HepG2 (cell line): ENCODE measurements at regions not wholly inside any gene's neighbourhood (a gene's known extent, or its start where the extent isn't known, plus 50 kb on each side); places are given as distances from the start of the nearest gene placed in this dataset.

ENCODE experiments used
- ATAC-seq: fragments of 200-7000 bp; cut with Tn5 transposase; 3 replicates; pipeline ENCODE4 v1.9.1; 2020; ENCODE audit warnings: mild to moderate bottlenecking, moderate library complexity
- BruUV-seq: library from RNA; stranded (reverse); fragments of 400-500 nt; replicated peaks from 2 replicates; lab custom pipeline; 2021; lab: Mats Ljungman, UMichigan
- CTCF ChIA-PET: fragments of 300-600 bp; formaldehyde crosslinking; extraction: SDS; loops from one replicate; lab custom pipeline; 2021; ENCODE audit warnings: low total read pairs, inconsistent platforms, low intra/inter-chr PET ratio; lab: Yijun Ruan, JAX
- POLR2A ChIA-PET: fragments of 350-600 bp; sonication (Branson Sonifier 250); formaldehyde crosslinking; loops from one replicate; lab custom pipeline; 2020; ENCODE audit warnings: antibody characterized with exemption, inconsistent platforms; lab: Yijun Ruan, JAX
- DNase-seq: peaks from one replicate; pipeline ENCODE4 v3.0.0-alpha.2; 2015; ENCODE audit warnings: low spot score
- FAIRE-seq: peaks from 3 replicates; lab custom pipeline; 2011; peaks lifted over from hg19 to GRCh38; lab: Jason Lieb, UNC
- H2AFZ ChIP-seq: one replicate; pipeline ENCODE4 v1.6.1; 2011; ENCODE audit warnings: low read length, inconsistent platforms
- H3K27ac ChIP-seq: fragments of 300-600 bp; 3 replicates; pipeline ENCODE4 v1.8.0; 2011; ENCODE audit warnings: mixed run types, mild to moderate bottlenecking, mixed read lengths, low read length, inconsistent platforms; ENCODE audit not compliant: insufficient read depth; ENCODE audit errors: extremely low read length
- H3K27me3 ChIP-seq, 2 experiments: fragments of 200-600 bp in 1 of 2; 2 replicates in 1 of 2; 3 replicates in 1 of 2; pipeline versions ENCODE4 v1.6.0 to v1.8.0; 2011; ENCODE audit warnings: low read length in 2 of 2, mild to moderate bottlenecking in 2 of 2, moderate library complexity in 2 of 2, inconsistent platforms in 1 of 2; ENCODE audit not compliant: insufficient read depth in 2 of 2, control insufficient read depth in 1 of 2
- H3K36me3 ChIP-seq, 2 experiments: fragments of 200-600 bp in 1 of 2; replicated peaks in 1 of 2; 2 replicates in 1 of 2; 3 replicates in 1 of 2; pipeline versions ENCODE4 v1.5.1 to v1.8.0; 2011; ENCODE audit warnings: low read length in 2 of 2, inconsistent platforms in 1 of 2; ENCODE audit not compliant: insufficient read depth in 2 of 2, control insufficient read depth in 1 of 2
- H3K4me1 ChIP-seq: 2 replicates; pipeline ENCODE4 v1.5.1; 2012; ENCODE audit warnings: low read length, inconsistent platforms; ENCODE audit not compliant: insufficient read depth
- H3K4me2 ChIP-seq: 2 replicates; pipeline ENCODE4 v1.6.0; 2011; ENCODE audit warnings: low read depth, low read length, inconsistent platforms
- H3K4me3 ChIP-seq, 3 experiments: fragments of 200-600 bp in 1 of 3; sonication (generic), shearing (Covaris generic) in 1 of 3; replicated peaks in 1 of 3; 2 replicates each; pipeline ENCODE4 v1.5.1; 2011 to 2016; ENCODE audit warnings: low read length in 3 of 3, inconsistent platforms in 2 of 3, low read depth in 2 of 3, mild to moderate bottlenecking in 2 of 3, control low read depth in 1 of 3, mixed read lengths in 1 of 3; ENCODE audit not compliant: insufficient read depth in 1 of 3
- H3K79me2 ChIP-seq: one replicate; pipeline ENCODE4 v1.6.1; 2011; ENCODE audit warnings: low read length, inconsistent platforms; ENCODE audit not compliant: insufficient read depth
- H3K9ac ChIP-seq: 2 replicates; pipeline ENCODE4 v1.6.0; 2011; ENCODE audit warnings: mild to moderate bottlenecking, low read depth, low read length, inconsistent platforms; ENCODE audit not compliant: insufficient read depth
- H3K9me3 ChIP-seq: 2 replicates; pipeline ENCODE4 v1.5.1; 2012; ENCODE audit warnings: mild to moderate bottlenecking, low read length
- H4K20me1 ChIP-seq: 2 replicates; pipeline ENCODE4 v1.6.0; 2011; ENCODE audit warnings: inconsistent platforms, mild to moderate bottlenecking, low read length, moderate library complexity; ENCODE audit not compliant: insufficient read depth
- CCDC6 ChIP-seq: sonication (generic); formaldehyde crosslinking; IDR thresholded peaks from 2 replicates; pipeline ENCODE4 v1.8.1; 2022; ENCODE audit warnings: mild to moderate bottlenecking, missing genetic modification reagents, moderate library complexity
- FOSL2 ChIP-seq: sonication (generic); formaldehyde crosslinking; IDR thresholded peaks from 2 replicates; pipeline ENCODE4 v1.4.0; 2020; ENCODE audit warnings: missing genetic modification reagents
- HES4 ChIP-seq: sonication (generic); formaldehyde crosslinking; IDR thresholded peaks from 2 replicates; pipeline ENCODE4 v1.9.0; 2021; ENCODE audit warnings: mild to moderate bottlenecking, missing genetic modification reagents, borderline replicate concordance
- KAT2B ChIP-seq: fragments of 150-350 bp; IDR thresholded peaks from 2 replicates; pipeline ENCODE4 v1.6.1; 2014; ENCODE audit warnings: low read depth, low read length, borderline replicate concordance
- ZNF30 ChIP-seq: sonication (generic); formaldehyde crosslinking; IDR thresholded peaks from 2 replicates; pipeline ENCODE4 v1.5.0; 2020; ENCODE audit warnings: mild to moderate bottlenecking, missing genetic modification reagents
- ZNF441 ChIP-seq: sonication (generic); formaldehyde crosslinking; IDR thresholded peaks from 2 replicates; pipeline ENCODE4 v1.7.0; 2021; ENCODE audit warnings: missing genetic modification reagents, borderline replicate concordance
- ZNF660 ChIP-seq: sonication (generic); formaldehyde crosslinking; IDR thresholded peaks from 2 replicates; pipeline ENCODE4 v1.5.1; 2020; ENCODE audit warnings: mild to moderate bottlenecking, low read depth, missing genetic modification reagents, borderline replicate concordance
- in situ Hi-C: cut with HindIII; loops from 2 replicates; pipeline ENCODE4 v1.10.0; 2017; ENCODE audit warnings: low pct_unique_long_range_greater_than_20kb; ENCODE audit not compliant: extremely low pct_ligation_motif_present
- intact Hi-C: fragments of 100-400 bp; cut with micrococcal nuclease; formaldehyde crosslinking; loops from one replicate; pipeline ENCODE4 v1.10.0; 2022; ENCODE audit not compliant: unreplicated experiment
- TF ChIP-seq, protein P1 (sequence below): sonication (generic); formaldehyde crosslinking; IDR thresholded peaks from 2 replicates; pipeline ENCODE4 v1.4.0; 2020; ENCODE audit warnings: missing genetic modification reagents, borderline replicate concordance
- TF ChIP-seq, protein P2 (sequence below): sonication (generic); formaldehyde crosslinking; IDR thresholded peaks from 2 replicates; pipeline ENCODE4 v1.4.0; 2020; ENCODE audit warnings: missing genetic modification reagents
- TF ChIP-seq, protein P3 (sequence below): IDR thresholded peaks from 2 replicates; pipeline ENCODE4 v1.6.1; 2016; ENCODE audit warnings: control low read depth
- TF ChIP-seq, protein P4 (sequence below): IDR thresholded peaks from 2 replicates; pipeline ENCODE4 v1.6.1; 2016; ENCODE audit warnings: low read depth, borderline replicate concordance
- TF ChIP-seq, protein P5 (sequence below): sonication (generic); formaldehyde crosslinking; IDR thresholded peaks from 2 replicates; pipeline ENCODE4 v1.4.0; 2020; ENCODE audit warnings: missing genetic modification reagents

DNA sequence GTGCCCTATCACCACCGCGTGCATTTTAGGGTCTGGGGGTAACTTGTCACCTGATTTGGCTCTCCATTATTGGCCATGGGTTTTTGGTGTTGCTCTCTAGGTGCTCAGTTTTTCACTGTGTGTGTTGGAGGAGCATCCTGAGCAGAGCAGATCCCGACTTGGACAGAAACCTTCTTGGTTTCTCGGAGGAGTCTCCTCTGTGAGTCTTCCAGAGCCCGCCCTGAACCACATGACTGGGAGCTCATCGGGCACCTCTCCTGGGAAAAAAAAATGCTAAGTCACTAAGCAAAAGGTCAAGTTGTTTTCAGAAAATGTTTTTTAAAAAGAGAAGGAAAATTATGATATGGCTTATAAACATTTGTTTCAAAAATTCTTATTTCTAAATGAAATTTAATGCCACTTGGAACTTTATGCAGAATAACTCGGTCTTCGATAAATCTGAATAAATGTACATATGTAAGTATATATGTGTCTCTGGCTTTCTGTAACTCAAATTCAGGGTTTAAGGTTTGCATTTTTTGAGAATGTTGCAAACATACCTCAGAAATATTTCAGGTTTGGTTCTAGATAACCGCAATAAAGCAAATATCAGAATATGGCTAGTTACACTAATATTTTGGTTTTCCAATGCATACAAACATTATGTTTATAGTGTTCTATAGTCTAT is 255.2 kb downstream of the AUH start (continued):
- TF ChIP-seq CCDC6 (no peak), ZNF441 (no peak), HES4 (CRISPR knock-in tag) (no peak), KAT2B (no peak), ZNF660 (no peak), FOSL2 (CRISPR knock-in tag) (no peak)
- TF ChIP-seq, protein P1, sequence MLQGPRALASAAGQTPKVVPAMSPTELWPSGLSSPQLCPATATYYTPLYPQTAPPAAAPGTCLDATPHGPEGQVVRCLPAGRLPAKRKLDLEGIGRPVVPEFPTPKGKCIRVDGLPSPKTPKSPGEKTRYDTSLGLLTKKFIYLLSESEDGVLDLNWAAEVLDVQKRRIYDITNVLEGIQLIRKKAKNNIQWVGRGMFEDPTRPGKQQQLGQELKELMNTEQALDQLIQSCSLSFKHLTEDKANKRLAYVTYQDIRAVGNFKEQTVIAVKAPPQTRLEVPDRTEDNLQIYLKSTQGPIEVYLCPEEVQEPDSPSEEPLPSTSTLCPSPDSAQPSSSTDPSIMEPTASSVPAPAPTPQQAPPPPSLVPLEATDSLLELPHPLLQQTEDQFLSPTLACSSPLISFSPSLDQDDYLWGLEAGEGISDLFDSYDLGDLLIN (CRISPR knock-in tag), result no peak
- TF ChIP-seq, protein P2, sequence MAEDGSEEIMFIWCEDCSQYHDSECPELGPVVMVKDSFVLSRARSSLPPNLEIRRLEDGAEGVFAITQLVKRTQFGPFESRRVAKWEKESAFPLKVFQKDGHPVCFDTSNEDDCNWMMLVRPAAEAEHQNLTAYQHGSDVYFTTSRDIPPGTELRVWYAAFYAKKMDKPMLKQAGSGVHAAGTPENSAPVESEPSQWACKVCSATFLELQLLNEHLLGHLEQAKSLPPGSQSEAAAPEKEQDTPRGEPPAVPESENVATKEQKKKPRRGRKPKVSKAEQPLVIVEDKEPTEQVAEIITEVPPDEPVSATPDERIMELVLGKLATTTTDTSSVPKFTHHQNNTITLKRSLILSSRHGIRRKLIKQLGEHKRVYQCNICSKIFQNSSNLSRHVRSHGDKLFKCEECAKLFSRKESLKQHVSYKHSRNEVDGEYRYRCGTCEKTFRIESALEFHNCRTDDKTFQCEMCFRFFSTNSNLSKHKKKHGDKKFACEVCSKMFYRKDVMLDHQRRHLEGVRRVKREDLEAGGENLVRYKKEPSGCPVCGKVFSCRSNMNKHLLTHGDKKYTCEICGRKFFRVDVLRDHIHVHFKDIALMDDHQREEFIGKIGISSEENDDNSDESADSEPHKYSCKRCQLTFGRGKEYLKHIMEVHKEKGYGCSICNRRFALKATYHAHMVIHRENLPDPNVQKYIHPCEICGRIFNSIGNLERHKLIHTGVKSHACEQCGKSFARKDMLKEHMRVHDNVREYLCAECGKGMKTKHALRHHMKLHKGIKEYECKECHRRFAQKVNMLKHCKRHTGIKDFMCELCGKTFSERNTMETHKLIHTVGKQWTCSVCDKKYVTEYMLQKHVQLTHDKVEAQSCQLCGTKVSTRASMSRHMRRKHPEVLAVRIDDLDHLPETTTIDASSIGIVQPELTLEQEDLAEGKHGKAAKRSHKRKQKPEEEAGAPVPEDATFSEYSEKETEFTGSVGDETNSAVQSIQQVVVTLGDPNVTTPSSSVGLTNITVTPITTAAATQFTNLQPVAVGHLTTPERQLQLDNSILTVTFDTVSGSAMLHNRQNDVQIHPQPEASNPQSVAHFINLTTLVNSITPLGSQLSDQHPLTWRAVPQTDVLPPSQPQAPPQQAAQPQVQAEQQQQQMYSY, result no peak

DNA sequence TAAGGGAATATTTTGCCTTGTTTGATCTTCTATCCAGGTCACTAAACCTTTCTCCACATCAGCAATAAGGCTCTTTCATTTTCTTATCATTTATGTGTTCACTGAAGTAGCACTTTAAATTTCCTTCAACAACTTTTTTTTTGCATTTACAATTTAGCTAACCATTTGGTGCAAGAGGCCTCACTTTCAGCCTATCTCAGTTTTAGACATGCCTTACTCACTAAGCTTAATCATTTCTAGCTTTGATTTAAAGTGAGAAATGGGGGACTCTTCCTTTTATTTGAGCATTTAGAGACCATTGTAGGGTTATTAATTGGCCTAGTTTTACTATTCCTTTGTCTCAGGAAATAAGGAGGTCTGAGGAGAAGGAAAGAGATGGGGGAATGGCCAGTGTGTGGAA is 250.5 kb downstream of the AUH start:
- Histone ChIP-seq H3K9me3 (peaks cover 11% of the 10 kb centered on the region), H2AFZ (no peak overlapping the region), H3K36me3 (no peaks in the 10 kb centered on the region), H3K9ac (no peak overlapping the region), H3K27ac (no peak overlapping the region), H3K4me2 (no peak overlapping the region), H3K4me1 (peaks cover 23% of the 10 kb centered on the region), H3K27me3 (no peaks in the 10 kb centered on the region), H3K79me2 (no peaks in the 10 kb centered on the region), H3K4me3 (no peak overlapping the region), H4K20me1 (no peaks in the 10 kb centered on the region)
- ChIA-PET POLR2A (no interaction called here), CTCF (no interaction called here)
- no peak for FAIRE-seq
- no TSS peak for BruUV-seq
- intact Hi-C loops, result no loop called here
- ATAC-seq, result no peak
- DNase-seq, result no peak
- in situ Hi-C loops, result no loop called here
- TF ChIP-seq, protein P3, sequence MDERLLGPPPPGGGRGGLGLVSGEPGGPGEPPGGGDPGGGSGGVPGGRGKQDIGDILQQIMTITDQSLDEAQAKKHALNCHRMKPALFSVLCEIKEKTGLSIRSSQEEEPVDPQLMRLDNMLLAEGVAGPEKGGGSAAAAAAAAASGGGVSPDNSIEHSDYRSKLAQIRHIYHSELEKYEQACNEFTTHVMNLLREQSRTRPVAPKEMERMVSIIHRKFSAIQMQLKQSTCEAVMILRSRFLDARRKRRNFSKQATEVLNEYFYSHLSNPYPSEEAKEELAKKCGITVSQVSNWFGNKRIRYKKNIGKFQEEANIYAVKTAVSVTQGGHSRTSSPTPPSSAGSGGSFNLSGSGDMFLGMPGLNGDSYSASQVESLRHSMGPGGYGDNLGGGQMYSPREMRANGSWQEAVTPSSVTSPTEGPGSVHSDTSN, result no peak
- TF ChIP-seq, protein P4, sequence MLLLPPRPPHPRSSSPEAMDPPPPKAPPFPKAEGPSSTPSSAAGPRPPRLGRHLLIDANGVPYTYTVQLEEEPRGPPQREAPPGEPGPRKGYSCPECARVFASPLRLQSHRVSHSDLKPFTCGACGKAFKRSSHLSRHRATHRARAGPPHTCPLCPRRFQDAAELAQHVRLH, result no peak
- TF ChIP-seq, protein P5, sequence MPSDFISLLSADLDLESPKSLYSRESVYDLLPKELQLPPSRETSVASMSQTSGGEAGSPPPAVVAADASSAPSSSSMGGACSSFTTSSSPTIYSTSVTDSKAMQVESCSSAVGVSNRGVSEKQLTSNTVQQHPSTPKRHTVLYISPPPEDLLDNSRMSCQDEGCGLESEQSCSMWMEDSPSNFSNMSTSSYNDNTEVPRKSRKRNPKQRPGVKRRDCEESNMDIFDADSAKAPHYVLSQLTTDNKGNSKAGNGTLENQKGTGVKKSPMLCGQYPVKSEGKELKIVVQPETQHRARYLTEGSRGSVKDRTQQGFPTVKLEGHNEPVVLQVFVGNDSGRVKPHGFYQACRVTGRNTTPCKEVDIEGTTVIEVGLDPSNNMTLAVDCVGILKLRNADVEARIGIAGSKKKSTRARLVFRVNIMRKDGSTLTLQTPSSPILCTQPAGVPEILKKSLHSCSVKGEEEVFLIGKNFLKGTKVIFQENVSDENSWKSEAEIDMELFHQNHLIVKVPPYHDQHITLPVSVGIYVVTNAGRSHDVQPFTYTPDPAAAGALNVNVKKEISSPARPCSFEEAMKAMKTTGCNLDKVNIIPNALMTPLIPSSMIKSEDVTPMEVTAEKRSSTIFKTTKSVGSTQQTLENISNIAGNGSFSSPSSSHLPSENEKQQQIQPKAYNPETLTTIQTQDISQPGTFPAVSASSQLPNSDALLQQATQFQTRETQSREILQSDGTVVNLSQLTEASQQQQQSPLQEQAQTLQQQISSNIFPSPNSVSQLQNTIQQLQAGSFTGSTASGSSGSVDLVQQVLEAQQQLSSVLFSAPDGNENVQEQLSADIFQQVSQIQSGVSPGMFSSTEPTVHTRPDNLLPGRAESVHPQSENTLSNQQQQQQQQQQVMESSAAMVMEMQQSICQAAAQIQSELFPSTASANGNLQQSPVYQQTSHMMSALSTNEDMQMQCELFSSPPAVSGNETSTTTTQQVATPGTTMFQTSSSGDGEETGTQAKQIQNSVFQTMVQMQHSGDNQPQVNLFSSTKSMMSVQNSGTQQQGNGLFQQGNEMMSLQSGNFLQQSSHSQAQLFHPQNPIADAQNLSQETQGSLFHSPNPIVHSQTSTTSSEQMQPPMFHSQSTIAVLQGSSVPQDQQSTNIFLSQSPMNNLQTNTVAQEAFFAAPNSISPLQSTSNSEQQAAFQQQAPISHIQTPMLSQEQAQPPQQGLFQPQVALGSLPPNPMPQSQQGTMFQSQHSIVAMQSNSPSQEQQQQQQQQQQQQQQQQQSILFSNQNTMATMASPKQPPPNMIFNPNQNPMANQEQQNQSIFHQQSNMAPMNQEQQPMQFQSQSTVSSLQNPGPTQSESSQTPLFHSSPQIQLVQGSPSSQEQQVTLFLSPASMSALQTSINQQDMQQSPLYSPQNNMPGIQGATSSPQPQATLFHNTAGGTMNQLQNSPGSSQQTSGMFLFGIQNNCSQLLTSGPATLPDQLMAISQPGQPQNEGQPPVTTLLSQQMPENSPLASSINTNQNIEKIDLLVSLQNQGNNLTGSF (CRISPR knock-in tag), result no peak
- no peak for TF ChIP-seq ZNF30 (CRISPR knock-in tag)
